HepG2 (cell line): ENCODE measurements at regions not wholly inside any gene's neighbourhood (a gene's known extent, or its start where the extent isn't known, plus 50 kb on each side); places are given as distances from the start of the nearest gene placed in this dataset.

ENCODE experiments used
- CREB3 ChIP-seq: sonication (generic); formaldehyde crosslinking; IDR thresholded peaks from 2 replicates; pipeline ENCODE4 v1.5.0; 2020; ENCODE audit warnings: missing genetic modification reagents
- FOSL1 ChIP-seq: sonication (generic); formaldehyde crosslinking; IDR thresholded peaks from 2 replicates; pipeline ENCODE4 v1.9.0; 2021; ENCODE audit warnings: missing genetic modification reagents, borderline replicate concordance
- MAFK ChIP-seq, 2 experiments: IDR thresholded peaks in 1 of 2; conservative IDR thresholded peaks in 1 of 2; 2 replicates each; pipeline ENCODE4 v1.6.1; 2011; ENCODE audit warnings: improper control_type of control experiment in 2 of 2, low read length in 2 of 2
- NRL ChIP-seq: sonication (generic); formaldehyde crosslinking; IDR thresholded peaks from 2 replicates; pipeline ENCODE4 v1.5.0; 2020; ENCODE audit warnings: missing genetic modification reagents, mild to moderate bottlenecking, moderate library complexity, borderline replicate concordance
- POLR2A ChIP-seq, 2 experiments: IDR thresholded peaks; 2 replicates each; pipeline ENCODE4 v1.6.1; 2011; ENCODE audit warnings: low read depth in 2 of 2, low read length in 2 of 2, mild to moderate bottlenecking in 1 of 2, moderate library complexity in 1 of 2; ENCODE audit not compliant: insufficient read depth in 1 of 2
- ZBTB10 ChIP-seq: sonication (generic); formaldehyde crosslinking; IDR thresholded peaks from 2 replicates; pipeline ENCODE4 v1.4.0; 2020; ENCODE audit warnings: missing genetic modification reagents, borderline replicate concordance
- ZFP36 ChIP-seq: fragments of 150-350 bp; IDR thresholded peaks from 2 replicates; pipeline ENCODE4 v1.6.1; 2018; ENCODE audit warnings: borderline replicate concordance, low read length, low read depth; ENCODE audit not compliant: partially characterized antibody
- ZNF24 ChIP-seq: fragments of 450-650 bp; IDR thresholded peaks from 2 replicates; pipeline ENCODE4 v1.6.1; 2017; ENCODE audit warnings: antibody characterized with exemption, mild to moderate bottlenecking
- ZNF619 ChIP-seq: sonication (generic); formaldehyde crosslinking; IDR thresholded peaks from 2 replicates; pipeline ENCODE4 v1.4.0; 2020; ENCODE audit warnings: mild to moderate bottlenecking, missing genetic modification reagents
- ZNF670 ChIP-seq: sonication (generic); formaldehyde crosslinking; IDR thresholded peaks from 2 replicates; pipeline ENCODE4 v1.8.0; 2022; ENCODE audit warnings: mild to moderate bottlenecking, missing genetic modification reagents, borderline replicate concordance
- ZZZ3 ChIP-seq: sonication (generic); formaldehyde crosslinking; IDR thresholded peaks from 2 replicates; pipeline ENCODE4 v1.4.0; 2020; ENCODE audit warnings: missing genetic modification reagents, mild to moderate bottlenecking, borderline replicate concordance
- TF ChIP-seq, protein P1 (sequence below): sonication (generic); formaldehyde crosslinking; conservative IDR thresholded peaks from 2 replicates; pipeline ENCODE4 v1.4.0; 2020; ENCODE audit warnings: missing genetic modification reagents
- TF ChIP-seq, protein P2 (sequence below): sonication (generic); formaldehyde crosslinking; IDR thresholded peaks from 2 replicates; pipeline ENCODE4 v1.5.0; 2020; ENCODE audit warnings: mild to moderate bottlenecking, missing genetic modification reagents, moderate library complexity

- TF ChIP-seq ZBTB10 (no peak), ZFP36 (no peak), FOSL1 (no peak), POLR2A (IDR thresholded peaks at IDR 0.05; ENCODE audit: insufficient read depth in 1 of 2, low read depth in 2 of 2, low read length in 2 of 2) (no peak), ZZZ3 (CRISPR knock-in tag) (no peak), CREB3 (CRISPR knock-in tag) (no peak), NRL (no peak), MAFK (conservative IDR thresholded peaks at IDR 0.05 in 1 of 2, IDR thresholded peaks at IDR 0.05 in 1 of 2; ENCODE audit: low read length in 2 of 2) (no peak), ZNF670 (CRISPR knock-in tag) (no peak), ZNF619 (CRISPR knock-in tag) (no peak), ZNF24 (no peak)
- TF ChIP-seq, protein P1, sequence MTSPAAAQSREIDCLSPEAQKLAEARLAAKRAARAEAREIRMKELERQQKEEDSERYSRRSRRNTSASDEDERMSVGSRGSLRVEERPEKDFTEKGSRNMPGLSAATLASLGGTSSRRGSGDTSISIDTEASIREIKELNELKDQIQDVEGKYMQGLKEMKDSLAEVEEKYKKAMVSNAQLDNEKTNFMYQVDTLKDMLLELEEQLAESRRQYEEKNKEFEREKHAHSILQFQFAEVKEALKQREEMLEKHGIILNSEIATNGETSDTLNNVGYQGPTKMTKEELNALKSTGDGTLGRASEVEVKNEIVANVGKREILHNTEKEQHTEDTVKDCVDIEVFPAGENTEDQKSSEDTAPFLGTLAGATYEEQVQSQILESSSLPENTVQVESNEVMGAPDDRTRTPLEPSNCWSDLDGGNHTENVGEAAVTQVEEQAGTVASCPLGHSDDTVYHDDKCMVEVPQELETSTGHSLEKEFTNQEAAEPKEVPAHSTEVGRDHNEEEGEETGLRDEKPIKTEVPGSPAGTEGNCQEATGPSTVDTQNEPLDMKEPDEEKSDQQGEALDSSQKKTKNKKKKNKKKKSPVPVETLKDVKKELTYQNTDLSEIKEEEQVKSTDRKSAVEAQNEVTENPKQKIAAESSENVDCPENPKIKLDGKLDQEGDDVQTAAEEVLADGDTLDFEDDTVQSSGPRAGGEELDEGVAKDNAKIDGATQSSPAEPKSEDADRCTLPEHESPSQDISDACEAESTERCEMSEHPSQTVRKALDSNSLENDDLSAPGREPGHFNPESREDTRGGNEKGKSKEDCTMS (CRISPR knock-in tag): no peak
- TF ChIP-seq, protein P2, sequence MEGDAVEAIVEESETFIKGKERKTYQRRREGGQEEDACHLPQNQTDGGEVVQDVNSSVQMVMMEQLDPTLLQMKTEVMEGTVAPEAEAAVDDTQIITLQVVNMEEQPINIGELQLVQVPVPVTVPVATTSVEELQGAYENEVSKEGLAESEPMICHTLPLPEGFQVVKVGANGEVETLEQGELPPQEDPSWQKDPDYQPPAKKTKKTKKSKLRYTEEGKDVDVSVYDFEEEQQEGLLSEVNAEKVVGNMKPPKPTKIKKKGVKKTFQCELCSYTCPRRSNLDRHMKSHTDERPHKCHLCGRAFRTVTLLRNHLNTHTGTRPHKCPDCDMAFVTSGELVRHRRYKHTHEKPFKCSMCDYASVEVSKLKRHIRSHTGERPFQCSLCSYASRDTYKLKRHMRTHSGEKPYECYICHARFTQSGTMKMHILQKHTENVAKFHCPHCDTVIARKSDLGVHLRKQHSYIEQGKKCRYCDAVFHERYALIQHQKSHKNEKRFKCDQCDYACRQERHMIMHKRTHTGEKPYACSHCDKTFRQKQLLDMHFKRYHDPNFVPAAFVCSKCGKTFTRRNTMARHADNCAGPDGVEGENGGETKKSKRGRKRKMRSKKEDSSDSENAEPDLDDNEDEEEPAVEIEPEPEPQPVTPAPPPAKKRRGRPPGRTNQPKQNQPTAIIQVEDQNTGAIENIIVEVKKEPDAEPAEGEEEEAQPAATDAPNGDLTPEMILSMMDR (CRISPR knock-in tag): no peak
These were observed 147.5 kb upstream of the MIS18BP1 start for GRCh38 chr14:45400509-45400908.
